ENCODE measurements at regions not wholly inside any gene's neighbourhood (a gene's known extent, or its start where the extent isn't known, plus 50 kb on each side); places are given as distances from the start of the nearest gene placed in this dataset.

- intact Hi-C loops (cut with micrococcal nuclease), result loop anchor here (5.0 kb wide), 1 partner anchor 37 kb away; no protein-coding TSS in a partner anchor
- CTCF ChIA-PET, result no interaction called here
- no TSS peak for BruUV-seq (replicated peaks)
Observed at GRCh38 chr14:71704210-71704609, 228.0 kb upstream of the RGS6 start.

More at GRCh38 chr14:71704210-71704609, 228.0 kb upstream of the RGS6 start:
- H3K79me1 ChIP-seq (ENCODE audit: low read depth in 1 of 2, low read length in 2 of 2), result peaks cover 6 to 22% of the 10 kb centered on the region in 2 experiments; a peak in 3 of 4 replicates
- peak overlapping the region; percentile 79 for H3K14ac ChIP-seq (replicated peaks; ENCODE audit: low read depth, low read length)
- in situ Hi-C loops (cut with MboI; ENCODE audit: low sequenced_read_pairs), result no loop called here
- POLR2A ChIA-PET (ENCODE audit: unreplicated experiment), result no interaction called here
- no peak overlapping the region for H3K4me3 ChIP-seq (ENCODE audit: insufficient read depth, low read depth, low read length)
- H3K36me3 ChIP-seq (ENCODE audit: control insufficient read depth, insufficient read depth, low read length), result peaks cover 5% of the 10 kb centered on the region
- no peaks in the 10 kb centered on the region for H3K9me3 ChIP-seq (ENCODE audit: control insufficient read depth, insufficient read depth, low read length)
- H2AFZ ChIP-seq (replicated peaks; ENCODE audit: low read length, poor library complexity), result no peak overlapping the region
- H2BK20ac ChIP-seq (ENCODE audit: low read depth, low read length), result peak overlapping the region; percentile 82
- H3K56ac ChIP-seq (ENCODE audit: extremely low read depth, insufficient read depth, low read length), result no peak overlapping the region
- H4K91ac ChIP-seq (ENCODE audit: insufficient read depth, low read depth, low read length), result peak overlapping the region; percentile 25
- H4K20me1 ChIP-seq (ENCODE audit: insufficient read depth, low read length), result no peaks in the 10 kb centered on the region
- peak overlapping the region; percentile 42; the same call in 1 of the 2 replicates for H3K18ac ChIP-seq (ENCODE audit: low read depth, low read length)
- H3K4me2 ChIP-seq (ENCODE audit: low read depth, low read length), result no peak overlapping the region
- DNase-seq (no peak), ATAC-seq (ENCODE audit: low read depth) (no peak)
- peak overlapping the region; percentile 34 for H2BK5ac ChIP-seq (ENCODE audit: low read depth, low read length, poor library complexity, severe bottlenecking)
- peak overlapping the region; percentile 65 for H2BK120ac ChIP-seq (ENCODE audit: low read depth, low read length)
- no peaks in the 10 kb centered on the region for H3K27me3 ChIP-seq (ENCODE audit: control insufficient read depth, insufficient read depth, low read length)
- H3K4me1 ChIP-seq (ENCODE audit: control insufficient read depth, insufficient read depth, low read length), result peaks cover 21% of the 10 kb centered on the region
- H2AK9ac ChIP-seq (replicated peaks; ENCODE audit: low read depth, low read length, poor library complexity), result peak overlapping the region; percentile 22
- H4K5ac ChIP-seq (ENCODE audit: low read depth, low read length), result peak overlapping the region; percentile 49; the same call in 1 of the 2 replicates
- TF ChIP-seq MAFK (IDR thresholded peaks at IDR 0.05; ENCODE audit: low read depth, low read length) (no peak), MXI1 (IDR thresholded peaks at IDR 0.05; ENCODE audit: borderline replicate concordance, low read depth, low read length) (no peak), USF2 (IDR thresholded peaks at IDR 0.05; ENCODE audit: low read depth, low read length) (no peak), NFE2L2 (IDR thresholded peaks at IDR 0.05; ENCODE audit: low read depth, low read length) (no peak), ELK1 (IDR thresholded peaks at IDR 0.05; ENCODE audit: borderline replicate concordance, low read depth, low read length) (no peak), RFX5 (IDR thresholded peaks at IDR 0.05; ENCODE audit: low read depth, low read length) (no peak), MAZ (IDR thresholded peaks at IDR 0.05; ENCODE audit: borderline replicate concordance, low read depth, low read length) (no peak), CEBPB (IDR thresholded peaks at IDR 0.05; ENCODE audit: low read depth, low read length) (no peak), RAD21 (IDR thresholded peaks at IDR 0.05; ENCODE audit: low read length) (no peak)
- peak overlapping the region; percentile 86 for H3K23ac ChIP-seq (ENCODE audit: low read depth, low read length)
- H3K9me1 ChIP-seq (ENCODE audit: insufficient read depth, low read length), result peaks cover 11% of the 10 kb centered on the region
- no CpG with 5 or more reads among the region's 1 CpG for WGBS, 2 experiments (ENCODE audit: extremely low coverage in 2 of 2, insufficient read length in 1 of 2)
- H4K8ac ChIP-seq (ENCODE audit: low read depth in 2 of 2, low read length in 2 of 2), result peak overlapping the region in 1 of 2 experiments; percentile 18; a peak in 2 of 4 replicates
- H3K9ac ChIP-seq (ENCODE audit: low read depth, low read length), result no peak overlapping the region
- H3K27ac ChIP-seq (ENCODE audit: insufficient read depth, low read length), result no peak overlapping the region
- peak overlapping the region; percentile 85 for H2BK15ac ChIP-seq (ENCODE audit: low read depth, low read length)
- H2AK5ac ChIP-seq (ENCODE audit: low read depth, low read length), result peak overlapping the region; percentile 41; the same call in 1 of the 2 replicates
- dilution Hi-C loops (cut with HindIII; ENCODE audit: low sequenced_read_pairs, unreplicated experiment), result no loop called here
- peak overlapping the region; percentile 63; the same call in 1 of the 2 replicates for H3K4ac ChIP-seq (ENCODE audit: low read depth, low read length)
